ENCODE measurements at regions not wholly inside any gene's neighbourhood (a gene's known extent, or its start where the extent isn't known, plus 50 kb on each side); places are given as distances from the start of the nearest gene placed in this dataset.
A peak's percentile ranks its signal among the peaks of the same experiment; 100 is the strongest.

- no peak for DNase-seq (ENCODE audit: low spot score)
Observed at GRCh38 chr5:59959330-59959729, 65.8 kb upstream of the PDE4D start.

- DNase-seq (ENCODE audit: low spot score): peak; percentile 23
Observed at GRCh38 chr5:59956130-59956783, 62.7 kb upstream of the PDE4D start.

GRCh38 chr5:59955241-59955640, 61.7 kb upstream of the PDE4D start:
- DNase-seq (ENCODE audit: low spot score): peak; percentile 35

GRCh38 chr5:59943452-59944113, 50.1 kb upstream of the PDE4D start:
- DNase-seq (ENCODE audit: low spot score): no peak
